Coronary artery (tissue), 2 donors: ENCODE measurements at regions not wholly inside any gene's neighbourhood (a gene's known extent, or its start where the extent isn't known, plus 50 kb on each side); places are given as distances from the start of the nearest gene placed in this dataset.

Source experiments
- DNase-seq: peaks from one replicate; pipeline ENCODE4 v3.0.0-alpha.2; 2017; ENCODE audit warnings: low spot score
- H3K27ac ChIP-seq, 2 donors: fragments of 200-600 bp; sonication (generic); one replicate each; pipeline ENCODE4 v1.5.1; 2016 to 2019
- H3K4me3 ChIP-seq: fragments of 200-600 bp; sonication (generic); 2 replicates; pipeline ENCODE4 v1.5.1; 2016; ENCODE audit warnings: mild to moderate bottlenecking, moderate library complexity
- TF ChIP-seq, protein P1 (sequence below): fragments of 200-600 bp; sonication (generic); IDR thresholded peaks from one replicate; pipeline ENCODE4 v1.5.1; 2019; ENCODE audit warnings: antibody characterized with exemption

DNA sequence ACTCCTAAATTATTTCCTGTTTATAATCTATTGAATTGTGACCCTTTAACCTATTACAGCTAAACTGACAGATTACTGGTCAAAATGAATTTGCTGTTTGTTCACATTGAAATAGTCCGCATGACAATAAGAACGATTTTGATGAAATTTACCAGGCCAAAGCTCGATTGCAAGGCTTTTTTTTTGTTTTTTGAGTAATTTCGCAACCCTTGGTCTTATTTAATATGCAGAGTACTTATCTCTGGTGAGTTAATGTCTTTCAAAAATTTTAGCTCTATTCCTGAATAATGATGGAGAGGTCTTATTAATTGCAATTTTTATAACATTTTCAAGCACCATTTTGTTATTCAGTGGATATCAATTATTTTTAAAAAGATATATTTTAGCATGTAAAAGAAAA lies 362.4 kb downstream of the OTOL1 start:
- no peak for DNase-seq
- Histone ChIP-seq H3K27ac (no peak overlapping the region), H3K4me3 (no peak overlapping the region)
- TF ChIP-seq, protein P1, sequence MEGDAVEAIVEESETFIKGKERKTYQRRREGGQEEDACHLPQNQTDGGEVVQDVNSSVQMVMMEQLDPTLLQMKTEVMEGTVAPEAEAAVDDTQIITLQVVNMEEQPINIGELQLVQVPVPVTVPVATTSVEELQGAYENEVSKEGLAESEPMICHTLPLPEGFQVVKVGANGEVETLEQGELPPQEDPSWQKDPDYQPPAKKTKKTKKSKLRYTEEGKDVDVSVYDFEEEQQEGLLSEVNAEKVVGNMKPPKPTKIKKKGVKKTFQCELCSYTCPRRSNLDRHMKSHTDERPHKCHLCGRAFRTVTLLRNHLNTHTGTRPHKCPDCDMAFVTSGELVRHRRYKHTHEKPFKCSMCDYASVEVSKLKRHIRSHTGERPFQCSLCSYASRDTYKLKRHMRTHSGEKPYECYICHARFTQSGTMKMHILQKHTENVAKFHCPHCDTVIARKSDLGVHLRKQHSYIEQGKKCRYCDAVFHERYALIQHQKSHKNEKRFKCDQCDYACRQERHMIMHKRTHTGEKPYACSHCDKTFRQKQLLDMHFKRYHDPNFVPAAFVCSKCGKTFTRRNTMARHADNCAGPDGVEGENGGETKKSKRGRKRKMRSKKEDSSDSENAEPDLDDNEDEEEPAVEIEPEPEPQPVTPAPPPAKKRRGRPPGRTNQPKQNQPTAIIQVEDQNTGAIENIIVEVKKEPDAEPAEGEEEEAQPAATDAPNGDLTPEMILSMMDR: no peak

DNA sequence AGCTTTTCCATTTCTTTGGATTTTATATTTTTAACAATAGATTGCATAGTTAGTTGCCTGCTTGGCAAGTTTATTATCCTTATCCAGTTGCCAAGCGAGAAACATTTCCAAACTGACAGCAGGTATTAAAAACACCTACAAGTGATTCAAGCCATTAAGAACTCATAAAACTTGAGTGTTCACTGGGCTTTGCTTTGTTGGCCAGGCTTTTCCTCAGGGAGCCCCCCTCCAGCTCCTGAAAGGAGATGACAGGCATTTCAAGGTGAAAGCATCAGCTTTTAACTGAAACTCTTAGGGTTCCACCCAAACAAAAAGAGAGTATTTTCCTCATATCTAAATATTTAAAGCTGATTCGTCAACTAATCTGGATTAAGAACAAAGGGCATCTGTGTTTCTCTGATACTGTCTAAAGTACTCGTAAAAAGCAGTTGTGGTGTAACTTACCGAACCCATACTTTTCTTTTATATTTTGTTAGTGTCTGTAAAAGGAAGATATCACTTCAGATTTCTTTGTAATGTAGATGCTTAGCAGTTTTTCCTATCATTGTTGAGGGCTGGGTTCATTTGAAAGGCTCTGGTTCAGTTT lies 363.4 kb downstream of the OTOL1 start:
- TF ChIP-seq, protein P1: no peak
- Histone ChIP-seq H3K4me3 (no peak overlapping the region), H3K27ac (no peak overlapping the region)
- no peak for DNase-seq

DNA sequence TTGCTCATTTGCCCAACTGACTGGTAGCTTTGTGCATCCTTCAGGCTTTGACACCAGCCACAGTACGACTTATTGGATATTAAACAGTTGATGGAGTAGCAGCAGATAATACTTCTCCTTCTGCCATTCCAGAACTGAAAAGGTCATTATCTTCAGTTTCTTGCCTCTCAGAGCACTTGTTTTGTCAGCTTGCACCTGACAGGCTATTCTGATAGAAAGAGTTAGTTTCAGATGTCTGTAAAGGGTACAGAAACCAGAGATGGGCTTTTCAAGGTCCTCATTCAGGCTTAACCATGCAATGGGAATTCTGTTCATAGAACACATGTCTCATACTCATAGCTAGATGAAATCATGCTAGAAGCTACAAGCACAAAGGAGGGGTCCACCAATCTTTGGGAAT lies 367.2 kb downstream of the OTOL1 start:
- no peak for DNase-seq
- Histone ChIP-seq H3K4me3 (no peak overlapping the region), H3K27ac (no peak overlapping the region)
- TF ChIP-seq, protein P1: no peak

DNA sequence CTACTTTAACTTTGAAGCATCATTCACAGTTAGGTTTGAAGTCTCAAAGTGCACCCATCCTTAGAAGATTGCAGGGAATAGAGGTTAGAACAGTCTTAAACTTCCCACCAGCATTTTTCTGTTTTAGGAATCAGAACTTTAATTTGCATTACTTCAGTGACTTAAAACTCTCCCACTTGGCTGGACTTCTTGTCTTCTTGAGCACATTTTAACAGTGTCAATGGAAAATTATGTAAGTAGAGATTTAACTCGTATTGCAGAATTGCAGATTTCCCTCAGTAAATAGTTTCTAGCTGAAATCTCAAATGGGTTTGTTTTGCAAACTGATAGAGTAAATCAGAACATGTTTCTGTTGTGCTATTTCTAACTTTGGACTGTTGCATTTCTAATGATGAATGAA lies 369.6 kb downstream of the OTOL1 start:
- Histone ChIP-seq H3K27ac (no peak overlapping the region), H3K4me3 (no peak overlapping the region)
- no peak for DNase-seq
- TF ChIP-seq, protein P1: no peak

DNA sequence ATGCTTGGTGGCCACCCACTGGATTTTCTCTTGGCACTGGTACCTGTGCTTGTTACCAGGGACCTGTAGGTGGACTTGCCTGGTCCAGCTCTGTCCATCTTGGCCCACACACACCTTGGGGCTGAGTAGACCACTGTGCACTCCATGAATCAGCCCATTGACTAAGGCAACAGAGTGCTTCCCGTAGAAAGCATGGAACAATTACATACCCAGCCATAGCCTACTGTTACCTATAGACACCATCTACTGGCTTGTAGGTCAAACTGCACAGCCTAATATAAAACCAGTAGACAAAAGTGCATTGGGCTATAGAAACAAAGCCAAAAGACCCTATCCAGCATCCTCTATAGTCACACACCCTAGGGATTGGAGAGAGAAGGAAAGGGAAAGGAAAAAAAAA lies 378.9 kb downstream of the OTOL1 start:
- TF ChIP-seq, protein P1: no peak
- Histone ChIP-seq H3K27ac (no peak overlapping the region), H3K4me3 (no peak overlapping the region)
- DNase-seq: no peak

DNA sequence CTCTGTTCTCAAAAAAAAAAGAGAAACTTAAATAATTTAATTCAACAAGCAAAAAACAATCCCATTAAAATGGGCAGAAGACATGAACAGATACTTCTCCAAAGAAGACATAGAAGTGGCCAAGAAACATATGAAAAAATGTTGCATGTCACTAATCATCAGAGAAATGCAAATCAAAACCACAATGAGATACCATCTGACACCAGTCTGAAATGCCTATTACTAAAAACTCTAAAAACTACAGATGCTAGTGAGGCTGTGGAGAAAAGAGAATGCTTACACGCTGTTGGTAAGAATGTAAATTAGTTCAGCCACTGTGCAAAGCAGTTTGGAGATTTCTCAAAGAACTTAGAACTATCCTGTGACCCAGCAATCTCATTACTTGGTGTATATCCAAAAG lies 382.9 kb downstream of the OTOL1 start:
- no peak overlapping the region for H3K27ac ChIP-seq
- H3K4me3 ChIP-seq: no peak overlapping the region
- no peak for DNase-seq
- TF ChIP-seq, protein P1: no peak

DNA sequence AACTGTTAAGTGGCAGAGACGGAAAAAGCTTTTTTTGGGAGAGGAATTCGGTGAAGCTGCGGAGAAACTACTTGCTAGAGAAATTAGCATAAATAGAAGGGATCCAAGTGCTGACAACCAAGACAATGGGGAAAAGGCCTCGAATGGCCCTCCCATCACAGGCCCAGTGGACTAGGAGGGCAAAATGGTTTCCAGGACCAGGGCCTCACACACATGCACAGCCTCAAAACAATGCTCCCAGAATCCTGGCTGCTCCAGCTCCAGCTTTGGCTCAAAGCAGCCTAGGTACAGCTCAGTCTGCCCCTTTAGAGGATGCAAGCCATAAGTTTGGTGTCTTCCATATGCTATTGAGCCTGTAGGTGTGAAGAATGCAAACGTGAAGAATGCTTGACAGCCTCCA lies 388.2 kb downstream of the OTOL1 start:
- TF ChIP-seq, protein P1: no peak
- H3K4me3 ChIP-seq: no peak overlapping the region
- H3K27ac ChIP-seq: no peak overlapping the region
- no peak for DNase-seq
